Left cardiac atrium (tissue), 4 donors: ENCODE measurements at regions not wholly inside any gene's neighbourhood (a gene's known extent, or its start where the extent isn't known, plus 50 kb on each side); places are given as distances from the start of the nearest gene placed in this dataset.
"Not testable (repeated sequence)": the region's sequence is repeated elsewhere in the genome, so short reads cannot be mapped to it uniquely, and the experiment has no call there.

ENCODE experiments used
- ATAC-seq, 2 donors: fragments of 200-7000 bp; cut with Tn5 transposase; one replicate each; pipeline ENCODE4 v1.9.1; 2020; ENCODE audit warnings: mild to moderate bottlenecking in 2 of 2, moderate library complexity in 2 of 2
- DNase-seq: peaks from one replicate; pipeline ENCODE4 v3.0.0-alpha.2; 2020
- intact Hi-C, 2 donors: fragments of 100-400 bp; cut with DNase I; formaldehyde crosslinking; loops; one replicate each; pipeline versions ENCODE4 v1.14.1 to v1.15.1; 2022 to 2023
- donor health status: DM: no; HTN: yes; CAD: no.
- donor health status: DM: no; HTN: yes; CAD: no; lungs with severe emphysema.
- donor health status: DM: yes; HTN: yes; CAD: no.
- donor health status: Dilated cardiomyopathy.

GRCh38 chr6:26780563-26780962, 121.0 kb upstream of the ZNF322 start:
- DNase-seq, ATAC-seq, intact Hi-C loops: not testable (repeated sequence)

DNA sequence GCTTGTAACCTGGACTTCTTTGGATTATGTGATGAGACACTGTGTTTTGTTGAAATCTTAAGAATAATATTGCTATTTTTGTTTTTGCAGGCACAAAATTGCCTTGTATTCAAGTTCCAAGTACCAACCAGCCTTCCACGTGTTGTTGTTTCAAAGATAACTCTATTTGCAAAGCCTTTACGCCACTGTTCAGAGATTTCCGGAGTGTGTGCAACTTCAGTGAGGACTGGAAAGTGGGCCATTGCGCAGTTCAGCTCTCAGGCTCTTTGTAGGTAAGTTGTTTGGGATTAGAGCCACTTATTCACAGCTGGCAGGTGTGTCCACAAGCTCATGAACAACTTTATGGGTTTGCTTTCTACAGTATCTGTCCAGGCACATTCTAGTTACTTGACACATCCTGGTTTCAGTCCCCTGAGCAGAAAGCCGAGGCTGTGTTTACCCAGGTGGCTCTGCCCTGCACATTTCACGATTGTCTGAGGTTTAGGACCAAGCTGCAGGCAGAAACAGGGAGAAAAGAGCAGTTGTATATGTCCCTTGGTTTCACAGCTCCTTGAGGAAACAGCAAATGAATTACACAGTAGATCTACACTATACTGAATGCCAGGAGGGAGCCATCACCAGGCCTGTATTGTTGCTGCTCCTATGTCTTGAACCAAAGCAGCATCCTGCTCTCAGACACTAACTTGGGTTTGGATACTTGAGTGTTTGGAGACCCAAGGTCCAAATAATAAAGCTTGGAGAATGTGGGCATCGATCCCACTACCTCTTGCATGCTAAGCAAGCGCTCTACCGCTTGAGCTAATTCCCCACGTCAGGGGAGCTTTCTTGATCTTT, 136.1 kb upstream of the ZNF322 start:
- intact Hi-C loops, ATAC-seq: not testable (repeated sequence)

GRCh38 chr6:26799903-26800633, 140.5 kb upstream of the ZNF322 start:
- DNase-seq, ATAC-seq, intact Hi-C loops: not testable (repeated sequence)

More for the DNA sequence above, 136.1 kb upstream of the ZNF322 start:
- not testable (repeated sequence) for DNase-seq

GRCh38 chr6:26803762-26804161, 144.2 kb upstream of the ZNF322 start:
- intact Hi-C loops, ATAC-seq, DNase-seq: not testable (repeated sequence)

DNA sequence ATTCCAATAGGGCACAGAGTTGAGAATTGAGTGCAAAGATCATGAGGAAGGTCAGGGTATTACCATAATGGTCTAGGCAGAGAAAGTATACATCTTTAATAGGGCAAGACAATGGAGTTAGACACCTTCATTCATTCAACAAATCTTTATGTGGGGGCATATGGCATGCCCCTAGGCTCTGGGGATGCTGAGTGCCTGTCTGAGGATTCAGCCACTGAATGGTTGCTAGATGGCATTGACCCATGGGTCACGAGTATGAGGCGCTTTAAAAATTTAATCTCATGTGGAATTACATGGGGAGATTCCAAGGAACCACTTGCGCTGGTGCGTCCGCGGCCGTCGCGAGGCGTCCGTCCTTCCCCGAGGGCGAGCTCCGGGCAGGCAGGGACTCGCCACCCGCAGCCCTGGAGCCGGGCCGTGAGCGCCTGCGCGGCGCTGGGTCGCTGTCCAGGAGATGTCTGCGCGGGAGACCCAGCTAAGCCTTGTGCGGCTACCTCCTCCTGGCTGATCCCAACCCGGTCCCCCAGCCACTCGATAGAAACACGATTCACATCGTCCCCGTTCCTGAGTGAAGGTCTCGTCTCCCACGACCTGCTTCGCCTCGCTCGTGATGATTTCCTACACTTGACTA, 152.1 kb upstream of the ZNF322 start:
- intact Hi-C loops, DNase-seq: not testable (repeated sequence)
- ATAC-seq: peak in 1 of 2 donors; percentile 43

DNA sequence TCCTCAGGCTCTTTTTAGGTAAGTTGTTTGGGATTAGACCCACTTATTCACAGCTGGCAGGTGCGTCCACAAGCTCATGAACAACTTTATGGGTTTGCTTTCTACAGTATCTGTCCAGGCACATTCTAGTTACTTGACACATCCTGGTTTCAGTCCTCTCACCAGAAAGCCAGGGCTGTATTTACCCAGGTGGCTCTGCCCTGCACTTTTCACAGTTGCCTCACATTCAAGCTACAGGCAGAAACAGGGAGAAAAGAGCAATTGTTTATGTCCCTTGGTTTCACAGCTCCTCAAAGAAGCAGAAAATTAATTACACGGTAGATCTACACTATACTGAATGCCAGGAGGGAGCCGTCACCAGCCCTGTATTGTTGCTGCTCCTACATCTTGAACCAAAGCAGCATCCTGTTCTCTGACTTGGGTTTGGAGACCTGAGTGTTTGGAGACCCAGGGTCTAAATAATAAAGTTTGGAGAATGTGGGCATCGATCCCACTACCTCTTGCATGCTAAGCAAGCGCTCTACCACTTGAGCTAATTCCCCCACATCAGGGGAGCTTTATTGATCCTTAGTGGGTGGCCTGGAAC, 159.2 kb upstream of the ZNF322 start:
- ATAC-seq, DNase-seq, intact Hi-C loops: not testable (repeated sequence)

DNA sequence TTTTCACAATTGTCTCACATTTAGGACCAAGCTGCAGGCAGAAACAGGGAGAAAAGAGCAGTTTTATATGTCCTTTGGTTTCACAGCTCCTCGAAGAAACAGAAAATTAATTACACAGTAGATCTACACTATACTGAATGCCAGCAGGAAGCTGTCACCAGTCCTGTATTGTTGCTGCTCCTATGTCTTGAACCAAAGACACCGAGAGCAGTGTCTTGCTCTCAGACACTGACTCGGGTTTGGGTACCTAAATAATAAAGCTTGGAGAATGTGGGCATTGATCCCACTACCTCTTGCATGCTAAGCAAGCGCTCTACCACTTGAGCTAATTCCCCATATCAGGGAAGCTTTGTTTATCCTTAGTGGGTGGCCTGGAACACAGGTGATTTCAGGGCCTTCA, 168.4 kb upstream of the ZNF322 start:
- ATAC-seq, intact Hi-C loops, DNase-seq: not testable (repeated sequence)

DNA sequence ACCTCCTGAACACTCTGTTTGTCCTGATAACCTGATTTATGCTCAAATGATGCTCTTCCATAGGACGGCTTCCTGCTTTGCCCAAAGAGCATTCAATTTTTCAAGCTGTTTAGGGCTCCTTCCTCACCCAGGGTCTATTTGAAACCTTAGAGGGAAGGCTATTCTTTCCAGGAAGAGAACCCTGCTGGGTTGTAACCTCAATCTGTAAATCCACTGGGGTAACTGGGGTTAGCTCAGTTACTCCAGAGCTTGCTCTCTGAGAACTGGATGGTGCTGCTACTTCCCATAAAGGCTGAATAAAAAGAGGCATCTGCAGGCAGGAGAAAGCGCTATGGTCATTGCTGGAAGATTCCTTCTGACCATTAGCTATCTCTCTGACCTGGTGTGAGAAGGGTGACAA, 169.9 kb upstream of the ZNF322 start:
- ATAC-seq, DNase-seq, intact Hi-C loops: not testable (repeated sequence)

DNA sequence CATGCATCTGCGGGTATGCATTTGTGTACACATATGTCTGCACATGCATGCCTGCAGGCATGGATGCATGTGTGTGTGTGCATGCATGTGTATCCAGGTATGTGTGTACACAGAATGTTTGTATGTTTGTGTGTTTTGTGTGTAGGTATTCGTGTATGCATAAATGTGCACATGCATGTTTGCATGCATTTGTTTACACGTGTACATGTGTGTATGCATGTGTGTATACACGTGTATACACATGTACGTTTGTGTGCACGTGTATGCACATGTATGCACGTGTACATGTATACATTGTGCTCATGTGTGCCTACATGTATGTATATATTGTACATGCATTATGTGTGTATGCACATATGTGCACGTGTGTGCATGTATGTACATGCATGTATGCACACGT, 171.4 kb upstream of the ZNF322 start:
- ATAC-seq, intact Hi-C loops, DNase-seq: not testable (repeated sequence)

DNA sequence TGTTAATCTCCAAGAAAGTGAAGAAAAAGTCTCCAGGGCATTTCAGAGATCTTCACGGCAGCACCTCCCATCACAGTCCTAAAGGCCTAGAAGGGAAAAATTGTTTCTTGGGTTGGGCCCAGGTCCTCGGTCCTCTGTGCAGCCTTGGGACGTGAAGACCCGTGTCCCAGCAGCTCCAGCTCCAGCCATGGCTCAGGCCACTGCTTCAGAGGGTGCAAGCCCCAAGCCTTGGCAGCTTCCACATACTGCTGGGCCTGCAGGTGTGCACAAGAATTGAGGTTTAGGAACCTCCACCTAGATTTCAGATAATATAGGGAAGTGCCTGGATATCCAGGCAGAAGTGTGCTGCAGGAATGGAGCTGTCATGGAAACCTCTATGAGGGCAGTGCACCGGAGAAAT, 176.2 kb upstream of the ZNF322 start:
- ATAC-seq, DNase-seq, intact Hi-C loops: not testable (repeated sequence)

- intact Hi-C loops, ATAC-seq, DNase-seq: not testable (repeated sequence)
Observed at GRCh38 chr6:26836657-26837056, 177.1 kb upstream of the ZNF322 start.

- DNase-seq, ATAC-seq, intact Hi-C loops: not testable (repeated sequence)
Observed at GRCh38 chr6:26844823-26845222, 185.3 kb upstream of the ZNF322 start.

GRCh38 chr6:26857289-26857688, 197.7 kb upstream of the ZNF322 start:
- ATAC-seq, intact Hi-C loops, DNase-seq: not testable (repeated sequence)

DNA sequence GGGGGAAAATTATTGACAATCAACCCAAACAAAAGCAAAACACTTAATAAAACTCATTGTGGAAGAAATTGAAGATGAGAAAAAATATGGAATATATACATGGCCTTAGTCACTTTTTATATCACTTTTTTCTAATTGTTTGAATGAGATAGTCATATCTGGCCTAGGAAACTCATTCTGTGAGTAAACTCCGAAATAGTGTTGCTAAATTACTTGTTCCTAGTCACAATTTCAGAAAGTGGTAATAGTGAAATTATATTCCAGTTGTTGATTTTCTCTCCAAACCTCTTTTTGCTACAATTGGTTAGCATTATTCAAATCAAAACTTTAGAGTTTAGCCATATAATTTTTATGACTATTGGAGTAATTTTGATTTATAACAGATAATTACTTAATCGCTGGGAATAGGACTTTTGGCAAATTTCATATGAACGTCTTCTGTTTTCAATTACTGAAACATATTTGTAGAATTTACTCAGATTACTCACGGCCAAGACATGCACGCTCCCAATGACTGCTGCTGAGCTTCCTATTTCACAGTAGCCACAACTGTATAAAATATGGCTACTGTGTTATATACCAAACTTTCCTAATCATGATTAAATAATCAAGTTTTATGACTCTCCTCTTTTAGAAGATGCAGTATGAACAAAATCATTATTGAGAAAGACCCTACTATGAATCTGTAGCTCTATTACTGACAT, 199.7 kb upstream of the ZNF322 start:
- ATAC-seq, DNase-seq, intact Hi-C loops: not testable (repeated sequence)

DNA sequence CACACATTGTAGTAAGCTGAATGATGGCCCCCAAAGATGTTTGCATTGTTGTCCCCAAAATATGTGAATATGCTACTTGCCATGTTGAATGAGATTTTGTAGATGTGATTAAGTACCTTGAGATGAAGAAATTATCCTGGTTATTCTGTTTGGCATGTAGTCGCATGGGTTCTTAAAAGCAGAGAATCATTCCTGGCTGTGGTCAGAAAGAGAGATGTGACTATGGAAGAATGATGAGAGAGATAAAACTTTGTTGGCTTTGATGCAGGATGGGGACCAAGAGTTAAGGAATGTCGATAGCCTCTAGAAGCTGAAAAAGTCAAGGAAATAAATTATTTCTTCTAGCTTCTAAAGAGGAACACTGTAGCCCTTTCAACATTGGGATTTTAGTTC, 200.2 kb upstream of the ZNF322 start:
- ATAC-seq, intact Hi-C loops, DNase-seq: not testable (repeated sequence)

DNA sequence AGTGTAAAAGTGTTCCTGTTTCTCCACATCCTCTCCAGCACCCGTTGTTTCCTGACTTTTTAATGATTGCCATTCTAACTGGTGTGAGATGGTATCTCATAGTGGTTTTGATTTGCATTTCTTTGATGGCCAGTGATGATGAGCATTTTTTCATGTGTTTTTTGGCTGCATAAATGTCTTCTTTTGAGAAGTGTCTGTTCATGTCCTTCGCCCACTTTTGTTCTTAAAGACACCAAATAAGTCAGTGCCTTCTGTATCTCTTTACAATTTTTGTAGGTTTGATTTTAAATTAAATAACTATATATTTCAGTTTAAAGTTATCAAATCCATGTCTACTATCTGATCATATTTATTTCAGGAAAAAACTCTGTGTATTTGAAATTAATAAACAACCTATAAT, 202.4 kb upstream of the ZNF322 start:
- intact Hi-C loops, ATAC-seq, DNase-seq: not testable (repeated sequence)

- ATAC-seq, DNase-seq, intact Hi-C loops: not testable (repeated sequence)
Observed at GRCh38 chr6:26863641-26864040, 204.1 kb upstream of the ZNF322 start.

- intact Hi-C loops, ATAC-seq, DNase-seq: not testable (repeated sequence)
Observed at GRCh38 chr6:26898785-26899184, 239.2 kb upstream of the ZNF322 start.
